ENCODE measurements at regions not wholly inside any gene's neighbourhood (a gene's known extent, or its start where the extent isn't known, plus 50 kb on each side); places are given as distances from the start of the nearest gene placed in this dataset.
A peak's percentile ranks its signal among the peaks of the same experiment; 100 is the strongest.

- no peaks in the 10 kb centered on the region for H3K9me3 ChIP-seq (ENCODE audit: low read length)
- no peaks in the 10 kb centered on the region for H3K27me3 ChIP-seq (ENCODE audit: low read length)
- POLR2A ChIA-PET (ENCODE audit: unreplicated experiment), result interaction anchor here (0.7 kb wide), 1 partner anchor 20 kb away, joined by 3 read pairs; no protein-coding TSS in a partner anchor
- H3K27ac ChIP-seq (ENCODE audit: low read length), result peak overlapping the region; percentile 72
- ATAC-seq, result peak; percentile 65
- BruUV-seq (replicated peaks), result no TSS peak
- H3K4me3 ChIP-seq (ENCODE audit: low read length), result peak overlapping the region; percentile 65
- no peaks in the 10 kb centered on the region for H3K36me3 ChIP-seq (ENCODE audit: low read depth, low read length)
- TF ChIP-seq EZH2phosphoT487 (IDR thresholded peaks at IDR 0.05; ENCODE audit: borderline replicate concordance, low read length) (no peak), CTCF (conservative IDR thresholded peaks at IDR 0.05; ENCODE audit: low read depth, low read length) (no peak), EZH2 (IDR thresholded peaks at IDR 0.05; ENCODE audit: low read length, unreplicated experiment) (no peak)
- no peaks in the 10 kb centered on the region for H4K20me1 ChIP-seq (ENCODE audit: low read length)
- H3F3A ChIP-seq (ENCODE audit: low read length, unreplicated experiment), result no peaks in the 10 kb centered on the region
- H3K79me2 ChIP-seq (ENCODE audit: low read length), result no peaks in the 10 kb centered on the region
- H2AFZ ChIP-seq (ENCODE audit: low read length), result no peak overlapping the region
- CTCF ChIA-PET, result interaction anchor here (0.6 kb wide), 1 partner anchor 71 kb away, joined by 3 read pairs; no protein-coding TSS in a partner anchor
- peak overlapping the region; percentile 78 for H3K4me2 ChIP-seq (ENCODE audit: low read length)
- H3K9ac ChIP-seq (ENCODE audit: low read length), result peak overlapping the region; percentile 57
- H3K4me1 ChIP-seq (ENCODE audit: insufficient read depth, low read length), result peaks cover 28% of the 10 kb centered on the region
- no peaks in the 10 kb centered on the region for H3K9me2 ChIP-seq (replicated peaks; ENCODE audit: low read length)
- peak; percentile 88 for DNase-seq
- intact Hi-C loops (cut with micrococcal nuclease), result loop anchor here (10.0 kb wide), 1 partner anchor 167 kb away; no protein-coding TSS in a partner anchor
These were observed 187.2 kb downstream of the EFNB2 start for GRCh38 chr13:106348075-106348840.

- BruUV-seq (replicated peaks), result no TSS peak
- ChIA-PET CTCF (no interaction called here), POLR2A (ENCODE audit: unreplicated experiment) (interaction anchor here (0.7 kb wide), 1 partner anchor 538 kb away, joined by 9 read pairs; no protein-coding TSS in a partner anchor)
These were observed 191.1 kb downstream of the EFNB2 start for GRCh38 chr13:106344342-106344741.

More at GRCh38 chr13:106344342-106344741, 191.1 kb downstream of the EFNB2 start:
- intact Hi-C loops (cut with micrococcal nuclease), result loop anchor here (10.0 kb wide), 1 partner anchor 170 kb away; no protein-coding TSS in a partner anchor
- Histone ChIP-seq H3K4me3 (ENCODE audit: low read length) (no peak overlapping the region), H3K9me2 (replicated peaks; ENCODE audit: low read length) (no peaks in the 10 kb centered on the region), H3K4me2 (ENCODE audit: low read length) (no peak overlapping the region), H3K9ac (ENCODE audit: low read length) (no peak overlapping the region), H3K27me3 (ENCODE audit: low read length) (no peaks in the 10 kb centered on the region), H2AFZ (ENCODE audit: low read length) (no peak overlapping the region), H3K9me3 (ENCODE audit: low read length) (peaks cover 9% of the 10 kb centered on the region; the same call in 1 of the 2 replicates), H3F3A (ENCODE audit: low read length, unreplicated experiment) (no peaks in the 10 kb centered on the region), H3K79me2 (ENCODE audit: low read length) (no peaks in the 10 kb centered on the region), H3K4me1 (ENCODE audit: insufficient read depth, low read length) (peaks cover 18% of the 10 kb centered on the region), H3K27ac (ENCODE audit: low read length) (no peak overlapping the region), H4K20me1 (ENCODE audit: low read length) (no peaks in the 10 kb centered on the region), H3K36me3 (ENCODE audit: low read depth, low read length) (no peaks in the 10 kb centered on the region)
- no peak for ATAC-seq
- DNase-seq, result no peak
- TF ChIP-seq EZH2phosphoT487 (IDR thresholded peaks at IDR 0.05; ENCODE audit: borderline replicate concordance, low read length) (no peak), CTCF (conservative IDR thresholded peaks at IDR 0.05; ENCODE audit: low read depth, low read length) (no peak)
